OCI-M1 (cell line): ENCODE measurements at regions not wholly inside any gene's neighbourhood (a gene's known extent, or its start where the extent isn't known, plus 50 kb on each side); places are given as distances from the start of the nearest gene placed in this dataset.
A peak's percentile ranks its signal among the peaks of the same experiment; 100 is the strongest.
"Not testable (repeated sequence)": the region's sequence is repeated elsewhere in the genome, so short reads cannot be mapped to it uniquely, and the experiment has no call there.

ENCODE experiments used
- DNase-seq: peaks from one replicate; lab custom pipeline; 2025; lab: John Stamatoyannopoulos, UW

GRCh38 chr9:95391271-95391670, 73.8 kb upstream of the FANCC start:
- not testable (repeated sequence) for DNase-seq

DNA sequence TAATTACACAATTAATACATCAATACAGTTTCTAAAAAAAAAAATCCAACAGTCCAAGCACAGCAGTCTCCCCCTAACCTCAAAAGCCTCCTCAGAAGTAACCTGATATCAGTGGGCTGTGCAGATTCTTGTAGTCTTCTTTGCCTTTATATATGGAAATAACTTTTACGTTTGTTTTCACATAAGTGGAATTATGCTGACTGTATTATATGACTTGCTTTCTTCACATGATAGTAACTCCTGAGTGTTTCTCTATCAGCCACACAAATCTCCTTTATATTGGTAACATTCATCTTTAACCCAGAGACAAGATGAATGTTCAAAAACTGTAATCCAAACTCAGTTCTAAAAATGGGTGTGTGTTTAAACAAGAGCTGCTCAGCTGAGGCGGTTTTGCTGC, 71.9 kb upstream of the FANCC start:
- DNase-seq = no peak

DNA sequence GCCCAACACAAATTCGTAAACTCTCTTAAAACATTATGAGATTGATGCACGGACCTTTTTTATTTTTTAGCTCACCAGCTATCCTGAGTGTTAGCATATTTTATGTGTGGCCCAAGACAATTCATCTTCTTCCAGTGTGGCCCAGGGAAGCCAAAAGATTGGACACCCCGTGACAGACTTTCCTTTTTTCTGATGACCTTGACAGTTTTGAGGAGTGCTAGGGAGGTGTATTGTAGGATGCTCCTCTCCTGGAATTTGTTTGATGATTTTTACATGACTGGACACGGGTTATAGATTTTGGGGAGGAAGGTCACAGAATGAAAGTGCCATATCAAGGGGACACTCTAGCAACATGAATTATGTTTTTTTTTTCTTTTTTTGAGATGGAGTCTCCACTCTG, 69.3 kb upstream of the FANCC start:
- no peak for DNase-seq

- DNase-seq = no peak
These were observed 68.0 kb upstream of the FANCC start for GRCh38 chr9:95385521-95385920.

DNA sequence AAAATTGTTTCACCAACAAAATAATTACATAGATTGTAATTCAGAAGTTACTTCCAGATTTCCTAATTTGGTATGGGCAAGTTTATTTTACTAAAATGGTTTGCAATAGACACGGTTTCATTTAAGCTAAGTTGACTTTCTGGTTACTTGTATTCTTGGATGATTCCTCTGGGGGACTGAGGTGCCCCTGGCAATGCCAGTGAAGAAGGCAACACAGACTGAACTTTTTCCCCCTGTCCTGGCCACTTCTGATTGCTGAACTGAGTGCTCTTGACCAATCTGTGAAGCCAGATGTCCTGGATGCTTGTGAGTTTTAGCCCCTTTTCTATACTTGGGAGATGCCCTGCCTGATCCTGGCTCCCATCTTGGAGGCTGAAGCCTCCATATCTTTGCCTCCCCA, 66.3 kb upstream of the FANCC start:
- no peak for DNase-seq

DNA sequence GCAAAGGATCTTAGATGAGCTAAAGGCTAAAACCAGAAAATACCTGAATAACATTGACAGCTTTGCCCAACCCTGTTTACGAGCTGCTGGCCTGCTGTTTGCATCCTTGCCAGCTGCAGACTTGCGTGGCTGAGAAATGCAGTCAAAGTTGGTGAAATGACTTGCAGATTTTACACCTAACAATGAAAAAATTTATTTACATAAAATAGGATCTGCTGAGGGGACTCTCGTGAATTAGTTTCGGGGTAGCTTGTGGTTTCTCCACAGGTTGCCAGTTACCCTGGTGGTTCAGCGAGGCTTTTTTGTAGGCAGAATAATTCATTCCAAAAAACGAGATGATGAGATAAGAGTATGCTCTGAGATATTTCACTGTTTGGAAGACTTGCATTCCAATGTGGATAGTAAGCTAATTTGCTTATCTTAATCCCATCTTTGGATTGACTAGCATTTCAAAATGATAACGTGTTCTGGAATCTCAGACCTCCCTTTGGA, 65.7 kb upstream of the FANCC start:
- DNase-seq = no peak

DNA sequence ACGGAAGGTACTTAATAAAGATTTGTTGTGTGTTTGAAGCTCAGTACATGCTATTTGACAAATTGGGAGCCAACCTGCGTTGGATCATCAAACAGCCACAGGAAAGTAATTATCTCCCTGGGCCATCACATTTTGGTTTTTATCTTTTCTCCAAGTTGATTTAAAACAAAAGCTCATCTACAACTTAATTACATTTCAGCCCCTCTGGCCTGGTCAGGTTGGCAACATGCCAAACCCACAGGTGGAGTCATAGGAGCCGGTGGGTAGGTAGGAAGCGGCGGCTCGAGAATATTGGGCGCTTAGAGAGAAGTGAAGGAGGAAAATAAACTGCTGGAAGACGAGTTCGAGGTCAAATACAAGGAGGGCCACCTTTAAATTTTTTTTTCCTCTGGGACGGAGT, 64.9 kb upstream of the FANCC start:
- DNase-seq = no peak

DNA sequence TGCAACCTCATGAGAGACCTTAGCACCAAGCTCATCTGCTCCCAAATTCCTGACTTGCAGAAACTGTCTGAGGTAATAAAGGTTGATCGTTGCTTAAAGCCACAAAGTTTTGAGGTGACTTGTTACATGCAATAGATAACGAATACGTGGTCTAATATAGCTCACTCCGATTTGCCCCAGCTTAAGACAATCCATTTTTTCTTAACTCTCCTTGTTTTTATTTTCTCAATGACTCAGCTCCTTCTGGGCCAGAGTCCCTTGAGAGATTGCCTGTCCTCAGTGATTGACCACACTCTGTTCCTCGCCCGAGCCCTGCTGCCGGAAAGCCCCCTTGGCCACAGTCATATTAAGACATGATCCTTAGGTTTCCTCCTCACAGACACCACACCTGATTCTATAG, 63.7 kb upstream of the FANCC start:
- peak; percentile 8 for DNase-seq

- no peak for DNase-seq
These were observed 62.1 kb upstream of the FANCC start for GRCh38 chr9:95379630-95380029.

DNA sequence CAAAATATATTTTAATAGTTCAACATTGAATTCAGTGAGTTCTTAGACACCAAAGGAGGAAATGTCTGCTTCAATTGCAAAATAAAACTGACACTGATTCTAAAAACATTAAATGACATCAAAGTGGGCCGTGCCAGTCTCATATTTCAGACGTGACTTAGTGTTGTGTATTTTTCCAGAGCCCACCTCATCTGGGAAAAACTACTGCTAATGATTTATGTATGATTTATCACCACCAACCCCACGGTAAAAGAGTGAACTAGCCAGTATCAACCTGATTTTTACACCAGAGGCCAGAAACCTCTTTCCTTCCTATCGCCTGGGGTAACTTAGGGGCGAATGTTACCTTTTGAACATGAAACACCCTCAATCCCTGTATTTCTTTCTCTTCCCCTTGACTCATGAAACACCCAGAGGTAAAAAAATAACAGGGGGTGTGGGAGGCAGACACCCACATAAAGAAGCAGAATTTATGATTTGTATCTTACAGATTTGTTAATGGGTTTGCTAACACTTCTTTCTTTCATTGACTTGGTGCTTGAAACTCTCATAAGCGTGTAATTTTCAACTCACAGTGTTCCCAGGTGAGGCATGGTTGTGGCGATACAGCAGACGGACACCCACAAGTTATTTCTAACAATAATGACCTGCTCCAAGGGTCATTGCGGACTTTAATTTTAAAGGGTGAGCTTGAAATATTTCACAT, 56.4 kb upstream of the FANCC start:
- no peak for DNase-seq

DNA sequence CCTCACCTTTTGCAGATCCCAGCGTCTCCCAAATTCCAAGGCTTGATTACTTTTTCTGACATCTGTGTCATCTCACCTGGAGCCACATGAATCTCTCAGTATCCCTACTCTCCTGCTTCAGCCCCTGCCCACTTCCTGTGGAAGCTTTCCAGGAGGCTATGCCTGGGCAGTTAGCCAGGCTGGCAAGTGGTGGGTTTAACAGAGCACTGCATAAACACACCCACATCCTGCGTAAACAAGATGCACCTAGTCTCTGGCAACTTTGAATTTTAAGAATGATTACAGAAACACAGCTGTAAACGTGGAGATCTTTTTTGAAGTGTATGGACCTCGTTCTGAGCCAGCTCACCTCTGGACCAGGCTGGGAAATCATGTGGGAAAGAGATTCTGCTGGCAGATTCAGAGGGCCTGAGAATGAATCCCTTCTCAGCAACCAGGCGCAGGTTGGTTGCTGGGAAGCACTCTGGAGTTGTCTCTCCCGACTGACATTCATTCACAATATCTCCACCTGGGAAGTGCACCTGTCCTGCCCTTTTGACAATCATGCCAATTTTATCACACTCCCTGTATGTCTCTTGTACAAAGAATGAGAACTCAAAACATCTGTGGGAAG, 55.7 kb upstream of the FANCC start:
- no peak for DNase-seq

DNA sequence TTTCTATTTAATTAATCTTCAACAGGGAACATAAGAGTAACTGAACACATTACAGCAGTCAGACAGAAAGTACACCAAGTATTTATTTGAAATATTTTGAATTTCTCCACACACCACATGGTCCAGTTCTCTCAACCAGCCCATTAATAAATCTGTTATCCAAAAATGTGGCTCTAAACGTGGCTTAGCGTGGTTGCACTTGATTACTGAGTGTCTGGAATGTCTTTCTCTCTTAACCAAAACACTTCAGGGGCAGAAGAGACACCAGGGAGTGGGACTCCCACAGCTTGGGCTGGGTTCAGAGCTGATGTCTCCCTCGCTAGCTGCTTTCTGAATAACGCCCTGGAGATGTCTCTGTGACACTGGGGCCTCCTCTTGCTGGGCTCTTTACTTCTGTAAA, 52.6 kb upstream of the FANCC start:
- DNase-seq = no peak

DNA sequence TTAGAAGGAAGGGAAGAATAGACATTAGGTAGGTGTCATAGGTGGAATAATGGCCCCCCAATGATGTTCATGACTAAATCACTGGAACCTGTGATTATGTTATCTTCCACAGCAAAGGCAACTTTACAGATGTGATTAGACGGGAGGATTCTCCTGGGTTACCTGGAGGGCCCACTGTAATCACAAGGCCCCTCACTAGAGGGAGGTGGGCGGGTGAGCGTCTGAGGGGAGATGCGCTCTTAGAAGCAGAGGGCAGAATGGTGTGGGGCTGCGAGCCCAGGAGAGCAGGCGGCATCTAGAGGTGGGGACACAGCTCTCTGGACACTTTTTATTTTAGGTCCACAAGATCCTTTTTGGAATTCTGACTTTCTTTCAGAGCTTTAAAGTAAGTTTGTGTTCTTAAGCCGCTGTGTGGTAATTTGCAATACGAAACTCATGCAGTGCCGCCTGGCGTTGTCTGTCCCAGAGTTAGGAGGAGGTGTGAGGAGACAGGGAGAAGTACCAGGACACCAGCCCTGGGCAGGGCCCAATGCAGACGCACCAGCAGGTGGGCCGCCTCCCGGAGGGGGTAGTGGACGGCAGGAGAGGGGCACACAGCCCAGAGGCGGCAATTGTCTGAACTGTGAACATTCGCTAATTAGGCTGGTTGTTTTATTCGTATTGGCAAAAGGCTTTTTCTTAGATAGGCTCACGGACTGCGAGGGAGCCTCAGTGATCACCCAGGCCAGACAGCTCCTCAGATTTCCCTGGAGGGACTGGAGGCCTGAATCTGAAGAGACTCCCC, 51.1 kb upstream of the FANCC start:
- DNase-seq = no peak
